ENCODE measurements at regions not wholly inside any gene's neighbourhood (a gene's known extent, or its start where the extent isn't known, plus 50 kb on each side); places are given as distances from the start of the nearest gene placed in this dataset.
"Not testable (repeated sequence)": the region's sequence is repeated elsewhere in the genome, so short reads cannot be mapped to it uniquely, and the experiment has no call there.

GRCh38 chr10:89946106-89946505 is 244.7 kb downstream of the KIF20B start:
- peak; percentile 6 for DNase-seq (ENCODE audit: low read depth, low spot score)

DNA sequence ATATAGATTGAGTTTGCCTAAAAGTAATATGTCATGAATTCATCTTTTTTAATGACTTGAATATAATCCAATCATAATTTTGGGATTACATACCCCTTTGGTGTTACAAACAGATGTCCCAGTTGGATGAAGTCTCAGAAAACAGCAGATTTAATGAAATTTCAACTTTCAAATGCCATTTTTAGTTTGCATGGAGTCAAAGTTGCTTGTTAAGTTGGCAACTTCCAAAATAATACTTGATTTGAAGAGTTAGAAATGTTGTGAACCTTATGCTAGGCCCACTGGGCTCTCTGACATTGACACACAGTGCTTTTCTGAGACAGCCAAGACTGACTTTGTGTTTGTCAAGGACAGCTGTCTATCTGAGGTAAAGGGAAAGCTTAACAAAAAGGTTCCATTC is 248.1 kb downstream of the KIF20B start:
- no peak for DNase-seq (ENCODE audit: low read depth, low spot score)

DNA sequence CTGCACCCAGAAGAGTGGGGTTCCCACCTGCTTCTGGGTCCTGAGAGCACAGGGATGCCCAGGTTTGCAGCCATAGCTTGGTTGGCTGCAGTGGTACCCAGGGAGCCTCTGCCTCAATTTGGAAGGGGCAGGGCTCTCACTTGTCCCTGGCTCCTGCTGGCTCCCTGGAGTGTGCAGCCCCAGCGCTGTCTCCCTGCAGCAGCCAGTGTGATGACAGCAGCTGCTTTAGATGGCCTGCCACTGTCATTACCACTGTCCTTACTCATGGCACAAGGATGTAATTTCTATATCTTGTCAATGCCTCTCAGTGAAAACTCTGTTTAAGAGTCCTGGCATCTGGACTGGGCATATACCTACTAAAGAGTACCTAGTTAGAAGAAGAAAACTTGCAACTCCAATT is 250.9 kb downstream of the KIF20B start:
- no peak for DNase-seq (ENCODE audit: low read depth, low spot score)

- DNase-seq (ENCODE audit: low read depth, low spot score): no peak
These were observed 251.4 kb downstream of the KIF20B start for GRCh38 chr10:89952751-89953150.

GRCh38 chr10:89954061-89954460 is 252.7 kb downstream of the KIF20B start:
- no peak for DNase-seq (ENCODE audit: low read depth, low spot score)

DNA sequence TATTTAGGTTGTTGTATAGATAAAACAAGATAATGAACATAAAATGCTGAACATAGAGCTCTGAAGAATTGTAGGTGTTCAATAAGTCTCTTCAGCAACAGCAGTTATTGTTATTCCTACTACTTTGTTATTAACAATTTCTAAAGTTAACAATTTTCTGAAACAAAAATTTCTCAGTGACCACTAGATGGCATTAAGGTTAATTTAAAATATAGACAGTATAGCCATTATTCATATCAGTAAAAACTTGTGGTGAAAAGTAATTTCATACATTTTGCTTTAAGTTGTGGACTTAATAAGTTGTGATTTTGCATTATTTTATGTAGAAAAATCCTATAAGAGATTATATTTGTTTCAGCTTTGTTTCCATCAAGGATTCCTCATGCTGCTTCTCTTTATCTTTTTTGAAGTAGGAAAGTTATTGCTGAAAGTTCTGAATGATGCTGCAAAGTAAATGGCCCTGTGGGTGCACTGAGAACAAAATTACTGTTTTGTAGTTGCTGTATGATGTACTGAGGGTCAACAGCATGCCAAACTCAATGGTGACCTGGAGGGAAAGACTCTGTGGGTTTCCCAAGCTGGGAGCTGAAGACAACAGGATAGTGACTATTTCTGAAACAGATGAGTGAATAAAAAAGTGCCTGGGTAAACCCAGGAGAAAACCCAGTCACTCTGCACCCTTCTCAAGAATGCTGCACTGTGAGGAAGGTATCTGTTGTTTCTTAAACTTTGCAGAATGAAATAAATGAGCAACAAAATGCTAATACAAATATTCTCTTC is 253.6 kb downstream of the KIF20B start:
- DNase-seq (ENCODE audit: low read depth, low spot score): no peak

DNA sequence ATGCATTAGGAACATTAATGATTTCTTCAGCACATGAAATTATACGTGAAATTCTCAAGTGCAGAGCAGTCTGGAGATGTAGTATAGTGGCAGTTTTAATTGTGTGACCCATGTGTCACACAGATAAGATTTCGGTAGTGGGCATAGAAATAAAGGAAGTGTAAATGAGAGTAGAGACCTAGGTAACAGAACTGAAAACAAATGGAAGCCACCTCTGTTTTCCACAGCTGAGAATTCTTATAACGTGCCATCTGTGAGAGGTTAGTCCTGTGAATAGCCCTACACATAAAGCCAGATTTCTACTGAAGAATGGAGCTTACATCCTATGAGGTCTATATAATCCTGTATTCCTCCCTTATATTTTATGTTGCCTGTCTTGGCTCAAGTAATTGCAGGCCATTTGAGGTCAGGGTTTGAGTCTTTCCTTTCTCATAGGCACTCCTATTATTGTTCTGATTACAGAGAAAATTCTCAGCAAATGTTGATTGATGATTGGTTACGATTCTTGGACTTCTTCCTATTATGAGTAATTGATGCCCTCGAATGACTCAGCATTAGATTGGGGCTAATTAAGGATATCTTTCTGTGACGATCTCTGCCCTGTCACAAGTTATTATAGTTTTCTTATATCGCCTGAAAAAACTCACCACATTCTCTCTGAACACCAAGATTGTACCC is 258.2 kb downstream of the KIF20B start:
- DNase-seq (ENCODE audit: low read depth, low spot score): no peak

DNA sequence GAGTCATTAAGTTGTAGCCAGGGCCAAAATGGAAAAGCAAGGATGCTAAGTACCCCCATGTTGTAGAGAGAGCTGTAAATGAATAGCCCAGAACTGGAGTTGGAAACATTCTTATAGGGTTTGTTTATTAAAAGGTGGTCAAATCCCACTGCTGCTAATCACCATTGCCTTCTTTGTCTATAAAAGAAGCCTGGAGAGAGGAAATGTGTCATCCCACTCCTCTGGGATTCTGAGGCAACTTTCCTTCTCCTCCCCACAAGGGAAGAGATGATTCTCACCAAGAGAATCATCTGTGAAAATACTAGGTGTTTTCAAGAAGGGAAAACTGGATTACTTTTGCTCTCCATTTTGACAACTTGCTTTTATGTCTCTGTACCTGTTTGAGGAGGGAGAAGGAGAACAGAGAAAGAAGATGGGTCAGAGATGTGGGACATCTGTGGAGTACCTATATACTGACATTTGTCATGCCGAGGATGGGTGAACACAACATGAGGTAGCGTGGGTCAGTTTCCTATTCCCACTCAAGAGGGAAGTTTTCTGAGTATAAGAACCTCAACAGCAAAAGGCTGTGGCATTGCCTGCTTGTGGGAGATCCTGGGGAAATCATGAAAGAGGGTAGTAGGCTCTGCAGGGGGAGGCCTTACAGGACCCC is 262.2 kb downstream of the KIF20B start:
- DNase-seq (ENCODE audit: low read depth, low spot score): no peak

GRCh38 chr10:89966211-89966610 is 264.8 kb downstream of the KIF20B start:
- DNase-seq (ENCODE audit: low read depth, low spot score): no peak

DNA sequence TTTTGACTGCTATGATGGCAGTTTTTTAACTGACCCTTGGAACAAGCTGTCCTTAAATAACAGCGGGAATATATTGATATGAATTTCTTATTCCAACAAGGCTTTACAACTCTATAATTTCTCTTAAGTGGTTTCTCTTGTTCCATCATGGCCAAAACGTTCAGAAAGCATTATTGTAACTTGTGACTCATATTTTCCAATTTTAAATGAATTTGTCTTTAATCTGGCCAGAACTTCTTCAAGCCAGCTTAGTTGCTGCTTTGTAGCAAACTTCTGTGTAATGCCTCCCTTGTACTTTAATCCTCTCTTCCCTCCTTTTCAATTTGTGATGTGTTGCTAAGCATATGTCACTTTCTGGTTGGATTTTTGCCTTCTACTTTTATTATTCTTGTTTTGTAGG is 271.9 kb downstream of the KIF20B start:
- no peak for DNase-seq (ENCODE audit: low read depth, low spot score)

DNA sequence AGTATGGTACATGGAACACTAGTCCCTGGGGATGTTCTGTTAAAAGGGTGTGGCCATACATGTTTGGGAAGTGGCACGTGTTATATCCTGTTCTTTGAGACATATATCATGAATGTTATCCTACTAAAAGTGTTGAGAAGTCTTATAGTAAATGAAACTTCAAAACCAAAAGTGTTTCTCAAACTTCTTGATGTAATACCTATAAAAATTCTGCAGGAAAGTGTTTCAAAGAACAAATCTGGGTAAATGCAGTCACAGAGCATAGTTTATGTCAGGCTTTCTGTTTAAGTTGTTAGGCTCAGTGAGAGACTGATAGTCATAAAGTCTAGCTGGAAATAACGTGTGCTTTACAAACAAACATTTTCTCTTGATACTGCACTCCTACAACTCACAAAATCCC is 273.7 kb downstream of the KIF20B start:
- DNase-seq (ENCODE audit: low read depth, low spot score): no peak

GRCh38 chr10:89975771-89976170 is 274.4 kb downstream of the KIF20B start:
- DNase-seq (ENCODE audit: low read depth, low spot score): no peak

DNA sequence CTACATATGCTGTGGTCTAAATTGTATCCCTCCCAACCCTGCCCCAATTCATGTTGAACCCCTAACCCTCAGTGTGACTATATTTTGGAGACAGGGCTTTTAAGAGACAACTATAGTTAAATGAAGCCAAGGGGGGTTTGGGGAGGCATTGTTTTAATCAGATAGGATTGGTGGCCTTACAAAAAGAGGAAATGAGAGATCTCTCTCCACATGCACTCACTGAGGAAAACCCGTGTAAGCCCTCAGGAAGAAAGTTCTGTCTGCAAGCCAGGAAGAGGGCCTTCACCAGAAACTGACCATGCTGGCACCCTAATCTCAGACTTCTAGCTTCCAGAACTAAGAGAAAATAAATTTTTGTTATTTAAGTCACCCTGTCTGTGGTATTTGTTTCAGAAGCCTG is 276.7 kb downstream of the KIF20B start:
- DNase-seq (ENCODE audit: low read depth, low spot score): no peak

DNA sequence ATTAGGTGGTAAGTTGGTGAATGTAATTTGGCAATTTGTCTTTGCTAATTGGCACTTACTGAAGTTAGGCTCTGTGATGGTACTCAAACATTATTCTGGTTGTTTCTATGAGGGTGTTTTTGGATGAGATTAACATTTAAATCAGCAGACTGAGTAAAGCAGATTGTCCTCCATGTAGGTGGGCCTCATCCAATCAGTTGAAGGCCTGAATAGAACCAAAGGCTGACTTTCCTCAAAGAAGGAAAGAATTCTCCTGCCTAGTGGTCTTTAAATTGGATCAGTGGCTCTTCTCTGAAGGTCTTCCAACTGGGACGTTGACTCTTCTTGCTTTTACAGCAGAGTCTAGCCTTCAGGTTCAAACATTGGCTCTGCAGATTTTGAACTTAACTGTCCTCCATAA is 278.3 kb downstream of the KIF20B start:
- no peak for DNase-seq (ENCODE audit: low read depth, low spot score)

GRCh38 chr10:89980166-89980565 is 278.8 kb downstream of the KIF20B start:
- no peak for DNase-seq (ENCODE audit: low read depth, low spot score)

GRCh38 chr10:89981891-89982290 is 280.5 kb downstream of the KIF20B start:
- no peak for DNase-seq (ENCODE audit: low read depth, low spot score)

DNA sequence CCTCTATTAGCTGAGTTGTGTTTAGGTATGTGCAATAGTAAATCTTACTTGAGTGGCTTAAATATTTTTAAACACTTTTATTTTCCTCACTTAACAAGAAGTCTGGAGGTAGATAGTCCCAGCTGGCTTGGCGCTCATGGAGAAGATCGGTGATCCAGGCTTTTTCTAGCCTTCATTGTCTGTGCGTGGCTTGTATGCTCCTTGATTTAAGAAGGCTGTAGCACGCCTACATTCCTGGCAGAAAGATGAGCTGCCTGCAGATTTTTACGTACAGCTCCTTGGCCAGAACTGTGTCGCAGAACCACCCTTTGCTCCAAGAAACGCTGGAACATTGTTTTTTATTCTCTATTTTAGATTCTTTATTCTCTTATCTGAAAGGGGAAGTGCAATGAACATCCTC is 284.1 kb downstream of the KIF20B start:
- DNase-seq (ENCODE audit: low read depth, low spot score): no peak

GRCh38 chr10:89988361-89988760 is 287.0 kb downstream of the KIF20B start:
- not testable (repeated sequence) for DNase-seq (ENCODE audit: low read depth, low spot score)

GRCh38 chr10:89992575-89992974 is 291.2 kb downstream of the KIF20B start:
- DNase-seq (ENCODE audit: low read depth, low spot score): no peak

DNA sequence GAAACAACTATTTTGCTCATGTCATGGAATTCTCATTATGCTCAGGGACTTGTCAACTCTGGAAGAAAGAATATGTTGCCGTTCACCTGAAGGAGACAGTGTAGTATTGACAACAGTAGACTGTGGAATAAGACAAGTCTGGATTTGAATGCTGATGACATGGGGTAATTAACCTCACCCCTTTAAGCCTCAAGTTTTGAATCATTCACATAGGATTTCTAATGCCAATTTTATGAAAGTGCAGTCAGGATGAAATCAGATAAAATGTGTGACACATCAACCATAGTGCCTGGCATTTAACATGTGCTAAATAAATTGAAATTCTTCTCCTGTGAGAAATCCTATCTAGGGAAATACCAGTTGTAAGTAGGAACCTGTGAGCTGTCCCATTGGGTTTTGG is 305.8 kb downstream of the KIF20B start:
- no peak for DNase-seq (ENCODE audit: low read depth, low spot score)

GRCh38 chr10:90011281-90011680 is 309.9 kb downstream of the KIF20B start:
- DNase-seq (ENCODE audit: low read depth, low spot score): not testable (repeated sequence)

DNA sequence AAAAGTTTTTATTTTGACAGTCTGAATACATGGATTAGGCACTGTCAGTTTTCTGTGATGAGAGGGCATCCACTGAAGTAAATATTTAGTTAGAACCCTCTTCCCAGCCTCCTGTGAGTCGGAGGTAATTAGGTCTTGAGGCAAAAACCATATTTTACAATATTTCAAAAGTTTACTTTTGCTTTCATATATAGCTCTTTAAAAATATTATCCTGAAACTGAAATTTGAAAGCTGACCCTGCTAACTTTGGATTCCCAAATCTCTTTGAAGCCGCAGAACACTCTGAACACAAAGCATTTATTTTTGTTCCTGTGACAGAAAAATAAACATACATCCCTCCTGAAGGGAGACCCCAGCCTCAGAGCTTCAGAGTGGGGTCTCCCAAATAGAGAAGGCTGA is 317.4 kb downstream of the KIF20B start:
- DNase-seq (ENCODE audit: low read depth, low spot score): no peak

- DNase-seq (ENCODE audit: low read depth, low spot score): no peak
These were observed 319.1 kb downstream of the KIF20B start for GRCh38 chr10:90020506-90020905.
